Pons (tissue), 1 donor: ENCODE measurements at regions not wholly inside any gene's neighbourhood (a gene's known extent, or its start where the extent isn't known, plus 50 kb on each side); places are given as distances from the start of the nearest gene placed in this dataset.
"Not testable (repeated sequence)": the region's sequence is repeated elsewhere in the genome, so short reads cannot be mapped to it uniquely, and the experiment has no call there.

ENCODE experiments used
- DNase-seq: peaks from one replicate; pipeline ENCODE4 v3.0.0-alpha.2; 2016; ENCODE audit warnings: low spot score

- DNase-seq = not testable (repeated sequence)
Measured at GRCh38 chrX:27156921-27157320, 306.2 kb downstream of the PPP4R3C start.

DNA sequence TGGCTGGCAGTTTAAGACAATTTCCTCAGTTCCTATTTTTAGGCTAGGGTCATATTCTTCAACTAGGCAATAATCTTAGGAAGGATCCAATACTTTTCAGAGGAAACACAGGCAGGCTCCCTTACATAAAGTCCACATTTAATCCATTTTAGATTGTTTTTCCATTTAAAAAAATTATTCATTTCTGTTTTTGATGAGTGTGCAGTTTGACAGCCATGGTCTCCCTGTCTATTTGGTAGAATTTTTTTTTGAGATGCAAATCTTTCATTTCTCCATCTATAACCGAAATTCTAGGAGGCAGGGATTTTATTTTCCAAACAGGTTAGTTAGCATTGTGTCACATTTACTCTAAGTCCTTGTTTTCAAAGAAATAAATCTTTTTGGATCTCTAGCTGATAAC, 326.8 kb downstream of the PPP4R3C start:
- DNase-seq = no peak

DNA sequence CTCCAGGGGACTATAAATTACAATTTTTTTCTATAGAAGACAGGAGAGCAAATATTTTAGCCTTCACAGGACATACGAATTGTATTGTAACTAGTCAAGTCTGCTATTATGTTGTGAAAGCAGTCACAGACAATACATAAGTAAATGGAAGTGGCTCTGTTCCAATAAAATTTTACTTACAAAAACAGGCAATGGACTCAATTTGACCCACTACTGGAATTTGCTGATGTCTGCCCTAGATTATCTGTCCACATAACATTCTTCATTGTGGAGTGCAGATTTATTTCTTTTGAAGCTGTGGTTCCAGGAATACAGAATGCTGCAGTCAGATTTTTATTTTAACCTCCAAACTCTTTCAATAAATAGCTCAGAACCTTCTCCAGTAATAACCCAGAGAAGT, 330.3 kb downstream of the PPP4R3C start:
- no peak for DNase-seq

- DNase-seq = not testable (repeated sequence)
Measured at GRCh38 chrX:27087176-27087575, 376.0 kb downstream of the PPP4R3C start.

- DNase-seq = no peak
Measured at GRCh38 chrX:27086237-27086636, 376.9 kb downstream of the PPP4R3C start.

GRCh38 chrX:27085346-27085745, 377.8 kb downstream of the PPP4R3C start:
- no peak for DNase-seq

- DNase-seq = no peak
Measured at GRCh38 chrX:27078371-27078770, 384.8 kb downstream of the PPP4R3C start.

GRCh38 chrX:27057883-27058282, 405.3 kb downstream of the PPP4R3C start:
- no peak for DNase-seq

DNA sequence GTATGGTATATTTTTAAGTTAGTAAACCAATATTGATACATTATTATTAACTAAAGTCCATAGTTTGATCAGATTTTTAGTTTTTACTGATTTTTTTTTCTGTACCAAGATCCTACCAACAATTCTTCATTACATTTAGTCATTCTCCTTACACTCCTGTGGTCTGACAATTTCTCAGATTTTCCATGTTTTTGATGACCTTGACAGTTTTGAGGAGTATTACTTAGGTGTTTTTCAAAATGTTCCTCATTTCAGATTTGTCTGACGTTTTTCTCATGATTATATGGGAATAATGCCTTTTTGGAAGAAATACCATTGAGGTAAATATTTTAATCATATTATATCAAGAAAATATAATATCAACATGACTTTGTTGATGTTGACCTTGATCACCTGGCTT, 423.8 kb downstream of the PPP4R3C start:
- DNase-seq = no peak

GRCh38 chrX:27008486-27008885, 454.7 kb downstream of the PPP4R3C start:
- no peak for DNase-seq

DNA sequence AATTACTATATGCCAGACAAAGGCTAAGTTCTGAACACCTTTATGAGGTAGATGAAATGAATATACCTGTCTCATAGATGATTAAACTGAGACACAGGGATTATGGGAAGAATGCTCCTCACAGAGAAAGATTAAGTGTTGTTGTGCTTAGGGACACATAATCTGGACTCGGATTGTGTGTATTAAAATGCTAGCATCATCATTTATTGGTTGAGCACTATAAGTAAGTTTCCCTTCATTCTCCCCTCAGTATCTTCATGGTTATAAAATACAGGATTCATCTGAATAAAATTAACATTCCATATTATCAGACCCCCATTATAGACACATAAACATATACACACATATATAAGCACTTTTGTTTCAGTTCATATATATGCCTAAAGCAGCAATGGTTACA, 463.5 kb downstream of the PPP4R3C start:
- DNase-seq = no peak

DNA sequence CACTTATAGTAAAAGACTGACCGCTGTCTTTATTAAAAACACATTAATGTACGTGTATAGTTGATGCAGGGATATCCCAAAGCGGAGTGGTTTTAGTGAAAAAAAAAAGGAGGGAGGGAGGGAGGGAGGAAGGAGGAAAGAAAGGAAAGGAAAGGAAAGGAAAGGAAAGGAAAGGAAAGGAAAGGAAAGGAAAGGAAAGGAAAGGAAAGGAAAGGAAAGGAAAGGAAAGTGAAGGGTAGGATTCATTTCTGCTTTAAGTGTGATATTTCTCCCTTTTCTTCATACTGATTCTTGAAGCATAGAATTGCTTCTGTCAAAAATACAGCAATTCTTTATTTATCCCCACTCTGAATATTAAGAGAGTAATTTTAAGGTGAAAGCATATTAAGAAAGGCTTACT, 504.9 kb downstream of the PPP4R3C start:
- no peak for DNase-seq

GRCh38 chrX:26954029-26954428, 509.1 kb downstream of the PPP4R3C start:
- DNase-seq = no peak

- DNase-seq = no peak
Measured at GRCh38 chrX:26952213-26952612, 510.9 kb downstream of the PPP4R3C start.

GRCh38 chrX:26927419-26927818, 535.7 kb downstream of the PPP4R3C start:
- no peak for DNase-seq

DNA sequence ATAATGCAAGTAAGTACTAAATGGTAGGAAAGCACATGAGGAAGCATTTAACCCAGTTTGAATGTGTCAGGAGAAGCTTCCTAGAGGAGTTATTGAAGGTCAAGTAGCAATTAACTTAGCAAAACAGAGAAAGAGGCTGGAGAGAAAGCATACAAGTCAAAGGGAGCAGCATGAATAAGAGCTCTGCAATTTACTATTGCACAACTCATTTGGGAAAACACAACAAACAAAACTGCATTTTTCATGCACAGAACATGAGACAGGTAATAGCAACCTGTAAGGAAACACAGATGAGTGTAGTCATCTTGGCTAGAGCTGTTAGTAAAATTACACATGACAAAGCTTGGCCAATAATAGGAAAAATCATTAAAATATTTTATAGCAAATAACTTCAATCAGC, 538.1 kb downstream of the PPP4R3C start:
- no peak for DNase-seq

DNA sequence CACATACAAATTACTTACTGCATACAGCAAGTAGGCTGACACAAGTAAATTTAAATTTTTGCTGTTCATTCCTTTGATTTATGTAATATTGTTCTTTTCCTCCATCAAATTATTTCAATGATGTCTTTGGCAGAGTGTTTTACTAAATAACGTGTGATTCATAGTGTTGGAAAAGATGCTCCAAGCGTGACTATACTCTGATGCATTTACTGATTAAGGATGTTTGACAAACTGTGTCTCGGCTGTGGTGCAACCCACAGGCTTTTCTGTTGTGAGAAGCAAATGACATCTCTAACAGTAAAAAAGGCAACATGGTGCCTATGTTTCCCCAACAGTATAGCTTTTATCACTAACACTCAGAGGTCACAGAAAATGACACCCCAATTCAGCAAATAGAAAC, 540.9 kb downstream of the PPP4R3C start:
- no peak for DNase-seq

DNA sequence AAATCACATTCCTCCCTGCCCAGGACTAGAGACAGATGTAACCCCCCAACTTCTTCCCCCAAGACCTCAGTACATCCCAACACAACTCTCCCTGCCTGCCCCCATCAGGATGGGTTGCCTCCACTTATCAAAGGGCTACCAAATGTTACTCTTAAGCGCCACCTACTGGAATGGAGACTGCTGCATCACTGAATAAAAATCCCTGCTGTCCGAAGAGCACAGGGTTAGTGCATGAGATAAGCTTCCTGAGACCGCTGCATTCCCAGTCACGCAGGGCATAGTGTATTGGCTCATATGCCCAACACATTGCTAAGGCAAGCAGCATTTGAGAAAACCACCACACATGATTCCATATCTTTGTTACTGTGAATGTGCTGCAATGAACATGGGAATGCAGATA, 544.5 kb downstream of the PPP4R3C start:
- DNase-seq = peak; percentile 8

DNA sequence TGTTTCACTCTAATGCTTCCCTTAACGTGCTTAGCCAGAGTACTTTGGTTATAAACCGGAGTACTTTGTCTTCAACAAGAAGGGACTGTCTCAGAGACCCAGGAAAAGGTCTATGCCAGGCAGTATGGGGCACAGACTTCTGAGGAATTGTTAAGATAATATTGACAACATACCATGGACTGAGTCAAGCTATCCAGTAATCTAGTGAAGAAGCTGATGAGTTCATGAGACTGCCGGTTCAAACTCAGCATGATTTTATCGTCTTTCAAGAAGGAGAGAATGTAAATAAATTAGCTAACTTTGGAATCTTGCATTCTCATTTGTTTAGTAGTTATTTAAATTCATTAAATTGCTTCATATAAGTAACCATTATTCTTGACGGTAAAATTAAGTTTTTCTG, 546.1 kb downstream of the PPP4R3C start:
- DNase-seq = no peak

- no peak for DNase-seq
Measured at GRCh38 chrX:26915064-26915463, 548.1 kb downstream of the PPP4R3C start.

DNA sequence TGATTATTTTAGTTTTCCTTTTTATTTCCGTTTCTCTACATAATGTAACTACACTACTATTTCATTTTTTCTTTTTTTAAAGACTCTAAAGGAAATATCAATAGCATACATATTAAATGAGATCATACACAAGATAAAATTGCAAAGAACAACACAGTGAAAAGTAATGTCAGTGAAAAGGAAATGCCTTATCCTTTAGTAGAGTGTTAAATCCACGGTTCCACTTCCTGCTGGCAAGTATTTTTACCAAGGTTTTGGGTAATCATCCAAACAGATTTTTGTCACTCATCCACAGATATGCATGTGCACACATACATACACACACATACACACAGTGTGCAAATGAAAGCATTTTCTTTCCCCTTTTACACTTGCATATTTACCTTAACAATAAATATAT, 548.9 kb downstream of the PPP4R3C start:
- DNase-seq = no peak

GRCh38 chrX:26911785-26912184, 551.4 kb downstream of the PPP4R3C start:
- DNase-seq = not testable (repeated sequence)

GRCh38 chrX:26909728-26910127, 553.4 kb downstream of the PPP4R3C start:
- no peak for DNase-seq

DNA sequence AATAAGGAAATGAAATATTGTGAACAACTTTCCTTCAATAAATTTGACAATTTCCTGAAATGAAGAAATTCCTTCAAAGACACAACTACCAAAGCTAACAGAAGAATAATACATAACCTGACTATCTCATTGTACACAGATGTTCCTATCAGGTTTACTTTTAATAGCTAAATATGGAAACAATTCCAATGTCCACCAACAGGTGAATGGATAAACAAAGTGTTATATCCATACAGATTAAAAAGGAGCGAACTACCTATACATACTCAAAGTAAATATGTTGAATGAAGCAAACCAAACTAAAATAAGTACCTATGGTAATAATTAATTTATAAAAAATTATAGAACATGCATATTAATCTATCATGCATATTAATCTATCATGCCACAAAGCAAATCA, 554.9 kb downstream of the PPP4R3C start:
- no peak for DNase-seq

- DNase-seq = no peak
Measured at GRCh38 chrX:26889574-26889973, 573.6 kb downstream of the PPP4R3C start.
